Endothelial cell (in vitro differentiated cells): ENCODE measurements at regions not wholly inside any gene's neighbourhood (a gene's known extent, or its start where the extent isn't known, plus 50 kb on each side); places are given as distances from the start of the nearest gene placed in this dataset.

Experiments
- DNase-seq: peaks from one replicate; pipeline ENCODE4 v3.0.0; 2021; ENCODE audit warnings: low spot score
- H3K27ac Mint-ChIP-seq: one replicate; pipeline ENCODE4 v1.8.0; 2021; ENCODE audit warnings: mixed read lengths, inconsistent platforms; ENCODE audit not compliant: unreplicated experiment
- H3K27me3 Mint-ChIP-seq: one replicate; pipeline ENCODE4 v1.8.0; 2021; ENCODE audit warnings: mild to moderate bottlenecking, moderate library complexity, mixed read lengths, inconsistent platforms; ENCODE audit not compliant: unreplicated experiment
- H3K36me3 Mint-ChIP-seq: one replicate; pipeline ENCODE4 v1.8.0; 2021; ENCODE audit warnings: mild to moderate bottlenecking, low read depth, mixed read lengths, inconsistent platforms; ENCODE audit not compliant: unreplicated experiment
- H3K4me1 Mint-ChIP-seq: one replicate; pipeline ENCODE4 v1.8.0; 2021; ENCODE audit warnings: mild to moderate bottlenecking, mixed read lengths, inconsistent platforms; ENCODE audit not compliant: unreplicated experiment
- H3K4me3 Mint-ChIP-seq: one replicate; pipeline ENCODE4 v1.8.0; 2021; ENCODE audit warnings: mild to moderate bottlenecking, mixed read lengths, inconsistent platforms; ENCODE audit not compliant: unreplicated experiment
- H3K9me3 Mint-ChIP-seq: one replicate; pipeline ENCODE4 v1.8.0; 2021; ENCODE audit warnings: mixed read lengths, inconsistent platforms; ENCODE audit not compliant: unreplicated experiment
- TF ChIP-seq, protein P1 (sequence below): fragments of 200-600 bp; sonication (generic); IDR thresholded peaks from one replicate; pipeline ENCODE4 v1.5.0; 2021; ENCODE audit warnings: antibody characterized with exemption; ENCODE audit not compliant: unreplicated experiment

DNA sequence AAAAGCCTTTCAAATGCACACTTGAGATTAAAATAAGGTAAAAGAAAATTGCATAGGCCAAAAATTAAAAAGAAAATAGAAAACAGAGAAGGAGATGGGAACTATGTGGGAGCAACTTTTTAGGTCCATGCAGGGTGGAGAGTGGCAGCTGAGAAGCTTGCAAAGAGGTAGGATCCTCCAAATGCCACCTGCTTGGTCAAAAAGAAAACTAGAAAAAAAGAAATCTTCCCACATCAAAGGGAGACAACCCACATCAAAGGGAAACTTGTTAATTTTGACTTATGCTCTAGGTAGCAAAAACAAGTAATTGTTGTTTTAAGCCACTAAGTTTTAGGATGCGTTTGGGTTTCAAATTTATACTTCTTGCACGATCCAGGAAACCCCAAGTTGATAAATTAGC, 342.9 kb downstream of the IL20RB start:
- no peak overlapping the region for H3K4me3 Mint-ChIP-seq
- no peaks in the 10 kb centered on the region for H3K9me3 Mint-ChIP-seq
- no peaks in the 10 kb centered on the region for H3K36me3 Mint-ChIP-seq
- no peak overlapping the region for H3K27ac Mint-ChIP-seq
- TF ChIP-seq, protein P1, sequence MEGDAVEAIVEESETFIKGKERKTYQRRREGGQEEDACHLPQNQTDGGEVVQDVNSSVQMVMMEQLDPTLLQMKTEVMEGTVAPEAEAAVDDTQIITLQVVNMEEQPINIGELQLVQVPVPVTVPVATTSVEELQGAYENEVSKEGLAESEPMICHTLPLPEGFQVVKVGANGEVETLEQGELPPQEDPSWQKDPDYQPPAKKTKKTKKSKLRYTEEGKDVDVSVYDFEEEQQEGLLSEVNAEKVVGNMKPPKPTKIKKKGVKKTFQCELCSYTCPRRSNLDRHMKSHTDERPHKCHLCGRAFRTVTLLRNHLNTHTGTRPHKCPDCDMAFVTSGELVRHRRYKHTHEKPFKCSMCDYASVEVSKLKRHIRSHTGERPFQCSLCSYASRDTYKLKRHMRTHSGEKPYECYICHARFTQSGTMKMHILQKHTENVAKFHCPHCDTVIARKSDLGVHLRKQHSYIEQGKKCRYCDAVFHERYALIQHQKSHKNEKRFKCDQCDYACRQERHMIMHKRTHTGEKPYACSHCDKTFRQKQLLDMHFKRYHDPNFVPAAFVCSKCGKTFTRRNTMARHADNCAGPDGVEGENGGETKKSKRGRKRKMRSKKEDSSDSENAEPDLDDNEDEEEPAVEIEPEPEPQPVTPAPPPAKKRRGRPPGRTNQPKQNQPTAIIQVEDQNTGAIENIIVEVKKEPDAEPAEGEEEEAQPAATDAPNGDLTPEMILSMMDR, result no peak
- H3K4me1 Mint-ChIP-seq, result no peaks in the 10 kb centered on the region
- H3K27me3 Mint-ChIP-seq, result no peaks in the 10 kb centered on the region
- no peak for DNase-seq

- H3K27me3 Mint-ChIP-seq, result no peaks in the 10 kb centered on the region
- TF ChIP-seq, protein P1, result no peak
- DNase-seq, result no peak
- H3K27ac Mint-ChIP-seq, result no peak overlapping the region
- no peaks in the 10 kb centered on the region for H3K9me3 Mint-ChIP-seq
- H3K4me3 Mint-ChIP-seq, result no peak overlapping the region
- no peaks in the 10 kb centered on the region for H3K36me3 Mint-ChIP-seq
- no peaks in the 10 kb centered on the region for H3K4me1 Mint-ChIP-seq
These were observed 346.7 kb downstream of the IL20RB start for GRCh38 chr3:137304313-137305056.

GRCh38 chr3:137324114-137324513, 366.3 kb downstream of the IL20RB start:
- no peak overlapping the region for H3K4me3 Mint-ChIP-seq
- no peaks in the 10 kb centered on the region for H3K36me3 Mint-ChIP-seq
- peaks cover 3% of the 10 kb centered on the region for H3K4me1 Mint-ChIP-seq
- H3K27me3 Mint-ChIP-seq, result no peaks in the 10 kb centered on the region
- H3K27ac Mint-ChIP-seq, result no peak overlapping the region
- TF ChIP-seq, protein P1, result no peak
- no peak for DNase-seq
- no peaks in the 10 kb centered on the region for H3K9me3 Mint-ChIP-seq

DNA sequence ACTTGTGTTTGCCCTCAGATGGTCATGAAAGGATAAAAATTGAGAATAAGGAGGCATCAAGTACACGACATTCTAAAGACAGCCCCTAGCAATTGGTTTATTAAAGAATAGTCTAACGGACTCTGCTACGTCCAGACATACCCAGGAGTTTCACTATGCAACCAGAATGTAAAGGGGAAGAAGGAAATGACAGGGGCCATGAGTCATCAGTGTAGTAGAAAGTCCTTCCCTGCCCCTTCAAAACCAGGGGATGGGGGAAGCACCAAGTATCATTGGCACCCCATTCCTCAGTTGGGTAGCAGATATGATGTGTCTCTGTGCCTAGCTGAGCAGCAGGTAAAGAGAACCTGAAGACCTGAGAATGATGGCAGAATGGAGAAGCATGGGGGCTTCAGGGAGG, 367.4 kb downstream of the IL20RB start:
- Mint-ChIP-seq H3K4me1 (peaks cover 3% of the 10 kb centered on the region), H3K4me3 (no peak overlapping the region), H3K36me3 (no peaks in the 10 kb centered on the region), H3K27me3 (no peaks in the 10 kb centered on the region), H3K27ac (no peak overlapping the region), H3K9me3 (no peaks in the 10 kb centered on the region)
- no peak for DNase-seq
- TF ChIP-seq, protein P1, result no peak

GRCh38 chr3:137325934-137326333, 368.2 kb downstream of the IL20RB start:
- TF ChIP-seq, protein P1, result no peak
- peaks cover 3% of the 10 kb centered on the region for H3K4me1 Mint-ChIP-seq
- no peak for DNase-seq
- no peak overlapping the region for H3K27ac Mint-ChIP-seq
- H3K27me3 Mint-ChIP-seq, result no peaks in the 10 kb centered on the region
- no peaks in the 10 kb centered on the region for H3K36me3 Mint-ChIP-seq
- no peaks in the 10 kb centered on the region for H3K9me3 Mint-ChIP-seq
- no peak overlapping the region for H3K4me3 Mint-ChIP-seq
